ENCODE measurements at regions not wholly inside any gene's neighbourhood (a gene's known extent, or its start where the extent isn't known, plus 50 kb on each side); places are given as distances from the start of the nearest gene placed in this dataset.

- peak; percentile 62 for DNase-seq (ENCODE audit: low spot score)
These were observed 214.6 kb downstream of the TRIB2 start for GRCh38 chr2:12931186-12931844.

- DNase-seq (ENCODE audit: low spot score): no peak
These were observed 215.5 kb downstream of the TRIB2 start for GRCh38 chr2:12932192-12932591.

- no peak for DNase-seq (ENCODE audit: low spot score)
These were observed 217.5 kb downstream of the TRIB2 start for GRCh38 chr2:12934146-12934756.

GRCh38 chr2:12935222-12935621 is 218.5 kb downstream of the TRIB2 start:
- DNase-seq (ENCODE audit: low spot score): no peak

- DNase-seq (ENCODE audit: low spot score): no peak
These were observed 219.1 kb downstream of the TRIB2 start for GRCh38 chr2:12935796-12936195.

- DNase-seq (ENCODE audit: low spot score): no peak
These were observed 224.5 kb downstream of the TRIB2 start for GRCh38 chr2:12941203-12941602.

GRCh38 chr2:12948231-12948960 is 231.7 kb downstream of the TRIB2 start:
- DNase-seq (ENCODE audit: low spot score): no peak

- DNase-seq (ENCODE audit: low spot score): no peak
These were observed 232.2 kb downstream of the TRIB2 start for GRCh38 chr2:12948961-12949353.

- no peak for DNase-seq (ENCODE audit: low spot score)
These were observed 232.7 kb downstream of the TRIB2 start for GRCh38 chr2:12949406-12949805.

GRCh38 chr2:12950174-12950573 is 233.4 kb downstream of the TRIB2 start:
- DNase-seq (ENCODE audit: low spot score): no peak

GRCh38 chr2:12950957-12951656 is 234.4 kb downstream of the TRIB2 start:
- DNase-seq (ENCODE audit: low spot score): no peak

- no peak for DNase-seq (ENCODE audit: low spot score)
These were observed 234.9 kb downstream of the TRIB2 start for GRCh38 chr2:12951657-12951973.

GRCh38 chr2:12953596-12953995 is 236.9 kb downstream of the TRIB2 start:
- DNase-seq (ENCODE audit: low spot score): no peak

GRCh38 chr2:12955864-12956263 is 239.1 kb downstream of the TRIB2 start:
- DNase-seq (ENCODE audit: low spot score): no peak

- DNase-seq (ENCODE audit: low spot score): no peak
These were observed 240.5 kb downstream of the TRIB2 start for GRCh38 chr2:12957251-12957650.

- no peak for DNase-seq (ENCODE audit: low spot score)
These were observed 243.2 kb downstream of the TRIB2 start for GRCh38 chr2:12959935-12960334.

GRCh38 chr2:12960671-12961070 is 243.9 kb downstream of the TRIB2 start:
- no peak for DNase-seq (ENCODE audit: low spot score)

GRCh38 chr2:12964904-12965539 is 248.3 kb downstream of the TRIB2 start:
- no peak for DNase-seq (ENCODE audit: low spot score)

- no peak for DNase-seq (ENCODE audit: low spot score)
These were observed 249.0 kb downstream of the TRIB2 start for GRCh38 chr2:12965540-12966269.

- no peak for DNase-seq (ENCODE audit: low spot score)
These were observed 251.1 kb downstream of the TRIB2 start for GRCh38 chr2:12967804-12968203.

- DNase-seq (ENCODE audit: low spot score): no peak
These were observed 251.7 kb downstream of the TRIB2 start for GRCh38 chr2:12968399-12968798.

GRCh38 chr2:12970861-12971260 is 254.1 kb downstream of the TRIB2 start:
- DNase-seq (ENCODE audit: low spot score): no peak

Measured in D341Med (cell line).